CD4-positive, alpha-beta memory T cell (primary cell): ENCODE measurements at regions not wholly inside any gene's neighbourhood (a gene's known extent, or its start where the extent isn't known, plus 50 kb on each side); places are given as distances from the start of the nearest gene placed in this dataset.
"Not testable (repeated sequence)": the region's sequence is repeated elsewhere in the genome, so short reads cannot be mapped to it uniquely, and the experiment has no call there.

Experiments
- CTCF ChIA-PET: fragments of 350-600 bp; sonication (Branson Sonifier 250); formaldehyde crosslinking; loops from one replicate; lab custom pipeline; 2021; ENCODE audit warnings: inconsistent platforms; ENCODE audit not compliant: partially characterized antibody; lab: Charles Lee
- POLR2A ChIA-PET: fragments of 350-600 bp; sonication (Branson Sonifier 250); formaldehyde crosslinking; loops from one replicate; lab custom pipeline; 2021; ENCODE audit not compliant: partially characterized antibody; lab: Charles Lee
- DNase-seq, 5 donors: peaks; one replicate each; pipeline versions ENCODE4 v3.0.0 to v3.0.0-alpha.2; 2020 to 2022; ENCODE audit warnings: mixed read lengths in 1 of 5
- H3K27ac ChIP-seq: one replicate; pipeline ENCODE4 v1.7.0; 2013; ENCODE audit warnings: low read depth, low read length
- H3K27me3 ChIP-seq: 2 replicates; pipeline ENCODE4 v1.7.0; 2013; ENCODE audit warnings: mild to moderate bottlenecking, low read length, moderate library complexity; ENCODE audit not compliant: insufficient read depth
- H3K36me3 ChIP-seq: 2 replicates; pipeline ENCODE4 v1.7.0; 2013; ENCODE audit warnings: mild to moderate bottlenecking, low read length, moderate library complexity; ENCODE audit not compliant: insufficient read depth
- H3K4me1 ChIP-seq: 2 replicates; pipeline ENCODE4 v1.7.0; 2013; ENCODE audit warnings: mild to moderate bottlenecking, low read length, moderate library complexity; ENCODE audit not compliant: insufficient read depth
- H3K4me3 ChIP-seq, 2 donors: one replicate each; pipeline ENCODE4 v1.7.0; 2013; ENCODE audit warnings: low read length in 2 of 2, mild to moderate bottlenecking in 1 of 2
- H3K9me3 ChIP-seq, 2 donors: one replicate each; pipeline ENCODE4 v1.7.0; 2013; ENCODE audit warnings: low read length in 2 of 2, control low read depth in 1 of 2; ENCODE audit not compliant: control insufficient read depth in 1 of 2
- H3K27ac Mint-ChIP-seq, 7 donors: one replicate each; pipeline ENCODE4 v1.8.0; 2020 to 2021; ENCODE audit warnings: mixed read lengths in 7 of 7, mild to moderate bottlenecking in 6 of 7, inconsistent platforms in 3 of 7, moderate library complexity in 3 of 7
- H3K27me3 Mint-ChIP-seq, 2 donors: one replicate each; pipeline ENCODE4 v1.8.0; 2020 to 2021; ENCODE audit warnings: mixed read lengths in 2 of 2
- H3K36me3 Mint-ChIP-seq, 2 donors: one replicate each; pipeline ENCODE4 v1.8.0; 2020 to 2021; ENCODE audit warnings: mixed read lengths in 2 of 2, inconsistent platforms in 1 of 2, mild to moderate bottlenecking in 1 of 2
- H3K4me1 Mint-ChIP-seq, 4 donors: one replicate each; pipeline ENCODE4 v1.8.0; 2020 to 2021; ENCODE audit warnings: mixed read lengths in 4 of 4, mild to moderate bottlenecking in 1 of 4
- H3K4me3 Mint-ChIP-seq, 8 donors: one replicate each; pipeline ENCODE4 v1.8.0; 2020 to 2021; ENCODE audit warnings: mixed read lengths in 8 of 8, mild to moderate bottlenecking in 7 of 8, moderate library complexity in 6 of 8, inconsistent platforms in 3 of 8
- H3K9me3 Mint-ChIP-seq, 8 donors: one replicate each; pipeline ENCODE4 v1.8.0; 2020 to 2021; ENCODE audit warnings: mixed read lengths in 8 of 8, mild to moderate bottlenecking in 5 of 8, inconsistent platforms in 3 of 8, moderate library complexity in 1 of 8
- intact Hi-C: fragments of 100-400 bp; cut with micrococcal nuclease; formaldehyde crosslinking; loops from one replicate; pipeline ENCODE4 v1.15.1; 2023

DNA sequence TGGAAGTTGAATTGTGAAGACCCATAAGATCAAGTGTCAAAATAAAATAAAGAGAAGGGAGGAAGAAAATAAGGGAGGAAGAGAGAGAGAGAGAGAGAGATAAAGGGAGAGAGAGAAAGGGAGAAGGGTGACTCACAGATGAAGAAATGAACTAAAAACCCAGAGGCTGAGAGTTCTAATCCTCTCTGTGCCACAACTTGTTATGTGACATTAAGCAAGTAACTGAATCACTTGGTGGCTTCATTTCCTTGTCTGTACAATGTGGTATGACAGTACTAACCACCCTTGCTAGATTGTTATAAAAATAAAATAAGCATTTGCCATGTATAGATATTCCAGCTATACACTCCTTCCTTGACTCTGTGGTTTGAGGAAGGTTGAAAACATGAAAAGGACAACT is 189.0 kb upstream of the FRMD6 start:
- H3K27me3 Mint-ChIP-seq, result peaks cover 3% of the 10 kb centered on the region in 2 donors

GRCh38 chr14:51463461-51463860 is 188.2 kb upstream of the FRMD6 start:
- Mint-ChIP-seq H3K4me3 (no peak overlapping the region), H3K27ac (no peak overlapping the region), H3K36me3 (no peaks in the 10 kb centered on the region), H3K27me3 (no peaks in the 10 kb centered on the region), H3K9me3 (no peaks in the 10 kb centered on the region), H3K4me1 (no peaks in the 10 kb centered on the region)
- CTCF ChIA-PET, result no interaction called here
- DNase-seq, result no peak
- intact Hi-C loops, result no loop called here
- no peak overlapping the region for H3K27ac ChIP-seq
- H3K4me1 ChIP-seq, result no peaks in the 10 kb centered on the region
- no peaks in the 10 kb centered on the region for H3K9me3 ChIP-seq
- POLR2A ChIA-PET, result no interaction called here
- no peaks in the 10 kb centered on the region for H3K36me3 ChIP-seq
- no peak overlapping the region for H3K4me3 ChIP-seq
- no peaks in the 10 kb centered on the region for H3K27me3 ChIP-seq

More for the DNA sequence above, 189.0 kb upstream of the FRMD6 start:
- Mint-ChIP-seq H3K9me3 (no peaks in the 10 kb centered on the region), H3K4me3 (no peak overlapping the region), H3K4me1 (no peaks in the 10 kb centered on the region), H3K27ac (no peak overlapping the region), H3K36me3 (no peaks in the 10 kb centered on the region)
- no peak overlapping the region for H3K27ac ChIP-seq
- no peaks in the 10 kb centered on the region for H3K4me1 ChIP-seq
- H3K27me3 ChIP-seq, result no peaks in the 10 kb centered on the region
- H3K36me3 ChIP-seq, result no peaks in the 10 kb centered on the region
- H3K9me3 ChIP-seq, result no peaks in the 10 kb centered on the region
- intact Hi-C loops, result no loop called here
- CTCF ChIA-PET, result no interaction called here
- H3K4me3 ChIP-seq, result no peak overlapping the region
- DNase-seq, result no peak
- POLR2A ChIA-PET, result no interaction called here

DNA sequence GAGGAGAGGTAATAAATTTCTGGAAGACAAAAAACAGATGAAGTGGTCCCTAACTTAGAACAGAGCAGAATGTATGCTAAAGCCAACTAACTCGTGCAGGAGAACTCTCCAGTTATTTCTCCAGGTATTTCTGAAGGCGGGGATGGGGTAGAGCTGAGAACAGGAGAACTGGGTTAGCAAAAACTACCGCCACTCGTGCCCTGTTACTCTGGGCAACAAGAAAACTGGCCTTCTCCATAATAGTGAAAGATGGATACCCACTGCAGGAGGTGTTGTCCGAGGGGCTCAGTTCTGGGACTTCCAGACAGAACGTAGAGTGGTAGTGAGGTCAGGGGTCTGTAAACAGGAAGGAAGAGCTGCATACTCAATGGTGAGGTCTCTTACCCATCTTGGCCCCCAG is 187.3 kb upstream of the FRMD6 start:
- H3K36me3 Mint-ChIP-seq, result no peaks in the 10 kb centered on the region

DNA sequence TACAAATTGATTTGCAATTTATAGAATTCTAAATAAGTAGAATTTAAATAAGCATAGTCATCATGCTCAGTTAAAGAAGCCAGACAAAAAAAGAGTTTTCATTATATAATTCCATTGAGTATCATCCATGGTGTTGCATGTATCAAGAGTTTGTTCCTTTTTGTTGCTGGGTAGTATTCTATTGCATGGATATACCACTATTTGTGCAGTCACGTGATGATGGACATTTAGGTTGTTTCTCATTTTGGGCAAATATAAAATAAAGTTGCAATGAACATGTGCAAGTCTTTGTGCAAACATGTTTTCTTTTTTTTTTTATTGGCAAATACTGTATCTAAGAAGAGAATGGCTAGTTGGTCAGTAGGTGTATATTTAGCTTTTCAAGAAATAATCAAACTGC is 186.2 kb upstream of the FRMD6 start:
- H3K4me3 Mint-ChIP-seq, result no peak overlapping the region
- Histone ChIP-seq H3K27ac (no peak overlapping the region), H3K9me3 (no peaks in the 10 kb centered on the region), H3K4me1 (no peaks in the 10 kb centered on the region), H3K36me3 (no peaks in the 10 kb centered on the region), H3K27me3 (no peaks in the 10 kb centered on the region), H3K4me3 (no peak overlapping the region)
- no peaks in the 10 kb centered on the region for H3K27me3 Mint-ChIP-seq
- intact Hi-C loops, result no loop called here
- H3K4me1 Mint-ChIP-seq, result no peaks in the 10 kb centered on the region
- ChIA-PET CTCF (no interaction called here), POLR2A (no interaction called here)
- no peaks in the 10 kb centered on the region for H3K36me3 Mint-ChIP-seq
- H3K9me3 Mint-ChIP-seq, result peaks cover 0 to 2% (median 0%) of the 10 kb centered on the region in 8 donors
- no peak overlapping the region for H3K27ac Mint-ChIP-seq
- no peak for DNase-seq

More for the DNA sequence above, 187.3 kb upstream of the FRMD6 start:
- Mint-ChIP-seq H3K4me3 (no peak overlapping the region), H3K4me1 (no peaks in the 10 kb centered on the region), H3K27ac (no peak overlapping the region), H3K9me3 (no peaks in the 10 kb centered on the region), H3K27me3 (no peaks in the 10 kb centered on the region)
- DNase-seq, result no peak
- Histone ChIP-seq H3K4me1 (no peaks in the 10 kb centered on the region), H3K4me3 (no peak overlapping the region), H3K27ac (no peak overlapping the region), H3K36me3 (no peaks in the 10 kb centered on the region), H3K9me3 (no peaks in the 10 kb centered on the region), H3K27me3 (no peaks in the 10 kb centered on the region)
- ChIA-PET POLR2A (no interaction called here), CTCF (no interaction called here)
- intact Hi-C loops, result no loop called here

DNA sequence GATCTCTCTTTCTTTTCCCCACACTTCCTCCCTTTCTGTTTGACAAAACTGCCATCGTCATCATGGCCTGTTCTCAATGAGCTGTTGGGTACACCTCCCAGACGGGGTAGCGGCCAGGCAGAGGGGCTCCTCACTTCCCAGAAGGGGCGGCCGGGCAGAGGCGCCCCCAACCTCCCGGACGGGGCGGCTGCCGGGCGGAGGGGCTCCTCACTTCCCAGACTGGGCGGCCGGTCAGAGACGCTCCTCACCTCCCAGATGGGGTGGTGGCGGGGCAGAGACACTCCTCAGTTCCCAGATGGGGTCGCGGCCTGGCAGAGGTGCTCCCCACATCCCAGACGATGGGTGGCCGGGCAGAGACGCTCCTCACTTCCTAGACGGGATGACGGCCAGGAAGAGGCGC is 184.3 kb upstream of the FRMD6 start:
- H3K27ac ChIP-seq, H3K4me3 ChIP-seq, H3K4me1 ChIP-seq, H3K27me3 Mint-ChIP-seq, H3K4me1 Mint-ChIP-seq, H3K36me3 Mint-ChIP-seq, H3K27ac Mint-ChIP-seq, H3K9me3 ChIP-seq, H3K36me3 ChIP-seq, CTCF ChIA-PET, H3K4me3 Mint-ChIP-seq, intact Hi-C loops, POLR2A ChIA-PET, H3K9me3 Mint-ChIP-seq, DNase-seq, H3K27me3 ChIP-seq: not testable (repeated sequence)

- no peaks in the 10 kb centered on the region for H3K4me1 ChIP-seq
- Mint-ChIP-seq H3K4me1 (no peaks in the 10 kb centered on the region), H3K27ac (no peak overlapping the region), H3K27me3 (peaks cover under 1 to 6% of the 10 kb centered on the region in 2 donors), H3K9me3 (peaks cover 0 to 2% (median 0%) of the 10 kb centered on the region in 8 donors), H3K4me3 (no peak overlapping the region), H3K36me3 (no peaks in the 10 kb centered on the region)
- DNase-seq, result no peak
- no peaks in the 10 kb centered on the region for H3K27me3 ChIP-seq
- H3K36me3 ChIP-seq, result no peaks in the 10 kb centered on the region
- H3K9me3 ChIP-seq, result no peaks in the 10 kb centered on the region
- intact Hi-C loops, result no loop called here
- no peak overlapping the region for H3K4me3 ChIP-seq
- ChIA-PET POLR2A (no interaction called here), CTCF (no interaction called here)
- no peak overlapping the region for H3K27ac ChIP-seq
These were observed 183.2 kb upstream of the FRMD6 start for GRCh38 chr14:51468523-51468922.

- no peaks in the 10 kb centered on the region for H3K4me1 Mint-ChIP-seq
- peaks cover 0 to 2% (median 0%) of the 10 kb centered on the region in 8 donors for H3K9me3 Mint-ChIP-seq
- POLR2A ChIA-PET, result no interaction called here
- DNase-seq, result no peak
- Histone ChIP-seq H3K27ac (no peak overlapping the region), H3K9me3 (no peaks in the 10 kb centered on the region), H3K36me3 (no peaks in the 10 kb centered on the region), H3K27me3 (no peaks in the 10 kb centered on the region), H3K4me1 (no peaks in the 10 kb centered on the region), H3K4me3 (no peak overlapping the region)
- intact Hi-C loops, result no loop called here
- CTCF ChIA-PET, result no interaction called here
- H3K27me3 Mint-ChIP-seq, result peaks cover 11 to 16% of the 10 kb centered on the region in 2 donors
- no peaks in the 10 kb centered on the region for H3K36me3 Mint-ChIP-seq
- H3K27ac Mint-ChIP-seq, result no peak overlapping the region
- H3K4me3 Mint-ChIP-seq, result no peak overlapping the region
These were observed 178.8 kb upstream of the FRMD6 start for GRCh38 chr14:51472881-51473280.

GRCh38 chr14:51473351-51473750 is 178.4 kb upstream of the FRMD6 start:
- H3K27ac Mint-ChIP-seq, result no peak overlapping the region
- H3K4me3 ChIP-seq, result no peak overlapping the region
- H3K9me3 Mint-ChIP-seq, result peaks cover 0 to 2% (median 0%) of the 10 kb centered on the region in 8 donors
- no peaks in the 10 kb centered on the region for H3K27me3 ChIP-seq
- ChIA-PET POLR2A (no interaction called here), CTCF (no interaction called here)
- peaks cover 11 to 16% of the 10 kb centered on the region in 2 donors for H3K27me3 Mint-ChIP-seq
- no peak overlapping the region for H3K4me3 Mint-ChIP-seq
- H3K4me1 Mint-ChIP-seq, result no peaks in the 10 kb centered on the region
- no peaks in the 10 kb centered on the region for H3K4me1 ChIP-seq
- intact Hi-C loops, result no loop called here
- H3K36me3 ChIP-seq, result no peaks in the 10 kb centered on the region
- no peak for DNase-seq
- H3K9me3 ChIP-seq, result no peaks in the 10 kb centered on the region
- no peak overlapping the region for H3K27ac ChIP-seq
- no peaks in the 10 kb centered on the region for H3K36me3 Mint-ChIP-seq
